Hepatic stellate cell (primary cell): ENCODE measurements at regions not wholly inside any gene's neighbourhood (a gene's known extent, or its start where the extent isn't known, plus 50 kb on each side); places are given as distances from the start of the nearest gene placed in this dataset.
A peak's percentile ranks its signal among the peaks of the same experiment; 100 is the strongest.
"Not testable (repeated sequence)": the region's sequence is repeated elsewhere in the genome, so short reads cannot be mapped to it uniquely, and the experiment has no call there.

ENCODE experiments used
- DNase-seq: peaks from one replicate; pipeline ENCODE4 v3.0.0; 2011; ENCODE audit warnings: low spot score

GRCh38 chr5:179409806-179410205, 64.5 kb upstream of the ADAMTS2 start:
- no peak for DNase-seq

GRCh38 chr5:179408611-179409010, 63.4 kb upstream of the ADAMTS2 start:
- no peak for DNase-seq

- no peak for DNase-seq
These were observed 62.2 kb upstream of the ADAMTS2 start for GRCh38 chr5:179407191-179408175.

GRCh38 chr5:179406031-179406961, 61.0 kb upstream of the ADAMTS2 start:
- peak; percentile 53 for DNase-seq

- DNase-seq: no peak
These were observed 60.3 kb upstream of the ADAMTS2 start for GRCh38 chr5:179405426-179406030.

- no peak for DNase-seq
These were observed 59.8 kb upstream of the ADAMTS2 start for GRCh38 chr5:179405054-179405416.

- peak; percentile 78 for DNase-seq
These were observed 59.2 kb upstream of the ADAMTS2 start for GRCh38 chr5:179404321-179405053.

- DNase-seq: no peak
These were observed 58.3 kb upstream of the ADAMTS2 start for GRCh38 chr5:179403426-179404147.

GRCh38 chr5:179400435-179400834, 55.2 kb upstream of the ADAMTS2 start:
- not testable (repeated sequence) for DNase-seq

GRCh38 chr5:179400020-179400419, 54.8 kb upstream of the ADAMTS2 start:
- DNase-seq: no peak

- DNase-seq: not testable (repeated sequence)
These were observed 54.1 kb upstream of the ADAMTS2 start for GRCh38 chr5:179399327-179399726.

GRCh38 chr5:179397516-179397915, 52.3 kb upstream of the ADAMTS2 start:
- no peak for DNase-seq
